ENCODE measurements at regions not wholly inside any gene's neighbourhood (a gene's known extent, or its start where the extent isn't known, plus 50 kb on each side); places are given as distances from the start of the nearest gene placed in this dataset.

DNA sequence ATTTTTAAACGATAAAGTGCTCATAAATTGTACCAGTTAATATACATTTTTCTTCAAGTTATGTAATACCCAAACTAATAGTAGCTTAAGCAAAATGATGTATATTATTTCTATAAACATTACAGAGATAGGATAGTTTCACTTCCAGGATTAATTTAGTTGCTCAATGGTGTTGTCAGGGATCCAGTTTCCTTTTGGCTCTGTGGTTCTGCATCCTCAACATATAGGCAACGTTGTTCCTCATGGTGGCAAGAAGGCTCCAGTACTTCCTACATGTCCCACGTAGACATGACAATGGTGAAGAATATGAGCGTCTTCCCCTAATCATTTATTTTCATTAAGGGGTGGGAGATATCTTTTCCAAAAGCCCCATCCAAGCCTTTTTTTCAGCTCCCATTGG lies 60.7 kb upstream of the DCD start:
- Mint-ChIP-seq H3K4me1 (no peaks in the 10 kb centered on the region), H3K27me3 (ENCODE audit: low read depth, poor library complexity) (peaks cover 8% of the 10 kb centered on the region), H3K27ac (no peak overlapping the region), H3K36me3 (ENCODE audit: low read depth) (no peaks in the 10 kb centered on the region), H3K4me3 (no peak overlapping the region), H3K9me3 (peaks cover 4% of the 10 kb centered on the region)
- no peak for DNase-seq
- TF ChIP-seq CTCF (IDR thresholded peaks at IDR 0.05): no peak

GRCh38 chr12:54704202-54704601 lies 56.0 kb upstream of the DCD start:
- H3K27me3 Mint-ChIP-seq (ENCODE audit: low read depth, poor library complexity): no peaks in the 10 kb centered on the region
- peaks cover 14% of the 10 kb centered on the region for H3K4me1 Mint-ChIP-seq
- H3K27ac Mint-ChIP-seq: no peak overlapping the region
- peaks cover 4% of the 10 kb centered on the region for H3K9me3 Mint-ChIP-seq
- no peak for DNase-seq
- no peak for TF ChIP-seq CTCF (IDR thresholded peaks at IDR 0.05)
- H3K4me3 Mint-ChIP-seq: no peak overlapping the region
- no peaks in the 10 kb centered on the region for H3K36me3 Mint-ChIP-seq (ENCODE audit: low read depth)

DNA sequence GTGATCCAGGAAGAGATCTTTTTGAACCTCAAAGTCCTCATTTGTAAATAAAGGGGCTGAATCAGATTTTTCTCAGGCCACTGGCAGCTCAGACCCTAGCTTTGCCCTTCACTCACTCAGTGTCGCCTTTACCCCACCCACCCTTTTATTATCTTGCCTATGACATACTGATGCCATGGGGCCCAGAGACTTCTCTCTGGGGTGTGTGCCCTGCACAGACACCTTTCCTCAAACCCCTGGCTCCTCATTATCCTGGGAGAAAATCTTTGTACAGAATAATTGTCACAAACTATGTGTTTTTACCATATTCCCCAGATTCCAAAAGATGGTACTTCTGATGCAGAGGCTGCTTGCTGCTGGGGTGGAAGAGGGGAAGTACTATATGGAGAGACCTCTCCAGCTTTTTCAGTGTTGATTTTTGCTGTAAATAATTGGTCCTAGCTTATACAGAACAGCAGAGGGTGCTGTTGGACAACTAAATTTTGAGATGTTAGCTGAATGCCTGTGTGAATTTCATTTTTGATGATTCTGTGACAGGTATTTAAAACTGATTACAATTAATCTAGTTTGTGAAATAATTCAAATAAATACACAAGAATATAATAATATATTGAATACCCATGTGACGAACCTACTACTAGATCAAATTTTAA lies 53.9 kb upstream of the DCD start:
- H3K27me3 Mint-ChIP-seq (ENCODE audit: low read depth, poor library complexity): no peaks in the 10 kb centered on the region
- H3K36me3 Mint-ChIP-seq (ENCODE audit: low read depth): no peaks in the 10 kb centered on the region
- no peak overlapping the region for H3K27ac Mint-ChIP-seq
- no peak for DNase-seq
- TF ChIP-seq CTCF (IDR thresholded peaks at IDR 0.05): peak; percentile 65
- H3K9me3 Mint-ChIP-seq: no peaks in the 10 kb centered on the region
- peaks cover 24% of the 10 kb centered on the region for H3K4me1 Mint-ChIP-seq
- no peak overlapping the region for H3K4me3 Mint-ChIP-seq

DNA sequence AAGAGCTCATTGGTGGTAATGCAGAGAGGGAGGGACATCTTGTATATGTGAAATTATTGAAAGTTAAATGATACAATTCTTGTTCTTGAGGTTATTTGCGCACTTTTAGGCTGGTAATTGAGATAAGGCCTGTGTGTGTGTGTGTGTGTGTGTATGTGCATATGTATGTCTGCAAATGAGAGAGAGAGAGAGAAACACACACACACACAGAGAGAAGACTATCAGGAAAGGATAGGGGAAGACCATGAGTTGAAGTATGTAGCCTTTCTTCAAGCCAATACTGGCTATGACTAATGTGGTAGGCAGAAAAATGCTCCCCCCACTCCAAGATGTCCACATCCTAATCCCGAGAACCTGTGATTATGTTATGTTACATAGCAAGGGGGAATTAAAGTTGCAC lies 52.7 kb upstream of the DCD start:
- Mint-ChIP-seq H3K9me3 (no peaks in the 10 kb centered on the region), H3K27me3 (ENCODE audit: low read depth, poor library complexity) (no peaks in the 10 kb centered on the region), H3K4me1 (peaks cover 24% of the 10 kb centered on the region), H3K4me3 (no peak overlapping the region), H3K36me3 (ENCODE audit: low read depth) (no peaks in the 10 kb centered on the region), H3K27ac (no peak overlapping the region)
- DNase-seq: no peak
- TF ChIP-seq CTCF (IDR thresholded peaks at IDR 0.05): no peak

DNA sequence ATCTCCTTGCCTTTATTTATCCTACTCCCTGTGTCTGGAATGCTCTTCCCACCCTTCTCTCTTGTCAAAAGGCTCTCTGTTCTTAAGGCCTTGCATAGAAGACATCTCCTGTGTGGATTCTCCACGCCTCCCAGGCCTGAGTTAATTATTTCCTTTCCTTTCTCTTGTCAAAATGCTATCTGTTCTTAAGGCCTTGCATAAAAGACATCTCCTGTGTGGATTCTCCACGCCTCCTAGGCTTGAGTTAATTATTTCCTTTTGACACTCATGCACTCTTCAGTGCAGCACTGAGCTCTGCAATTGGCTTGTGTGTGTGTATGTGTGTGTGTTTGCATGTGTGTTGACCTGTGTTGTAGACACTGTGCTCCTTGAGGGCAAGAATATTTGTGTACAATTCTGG lies 52.1 kb upstream of the DCD start:
- H3K27me3 Mint-ChIP-seq (ENCODE audit: low read depth, poor library complexity): no peaks in the 10 kb centered on the region
- no peaks in the 10 kb centered on the region for H3K36me3 Mint-ChIP-seq (ENCODE audit: low read depth)
- peaks cover 24% of the 10 kb centered on the region for H3K4me1 Mint-ChIP-seq
- DNase-seq: no peak
- TF ChIP-seq CTCF (IDR thresholded peaks at IDR 0.05): no peak
- H3K27ac Mint-ChIP-seq: no peak overlapping the region
- no peaks in the 10 kb centered on the region for H3K9me3 Mint-ChIP-seq
- no peak overlapping the region for H3K4me3 Mint-ChIP-seq

Data from nephron progenitor cell (in vitro differentiated cells).